HCT116 (cell line): ENCODE measurements at regions not wholly inside any gene's neighbourhood (a gene's known extent, or its start where the extent isn't known, plus 50 kb on each side); places are given as distances from the start of the nearest gene placed in this dataset.

Experiments
- ATAC-seq: fragments of 200-7000 bp; cut with Tn5 transposase; 2 replicates; pipeline ENCODE4 v1.9.1; 2020; ENCODE audit warnings: mild to moderate bottlenecking, moderate library complexity
- BruUV-seq: library from RNA; stranded (reverse); fragments of 400-500 nt; replicated peaks from 2 replicates; lab custom pipeline; 2021; lab: Mats Ljungman, UMichigan
- CTCF ChIA-PET: fragments of 300-600 bp; sonication (Branson Sonifier 250); formaldehyde crosslinking; loops from one replicate; lab custom pipeline; 2021; ENCODE audit warnings: antibody characterized with exemption; lab: Charles Lee
- POLR2A ChIA-PET: fragments of 300-600, 350-600 bp; sonication (Branson Sonifier 250); formaldehyde crosslinking; loops from one replicate; lab custom pipeline; 2021; ENCODE audit warnings: antibody characterized with exemption; lab: Charles Lee
- RAD21 ChIA-PET, 2 experiments: fragments of 300-600 bp; sonication (Branson Sonifier 250); formaldehyde crosslinking; loops; one replicate each; lab custom pipeline; 2023; ENCODE audit warnings: low total read pairs in 2 of 2; ENCODE audit not compliant: uncharacterized antibody in 2 of 2, unreplicated experiment in 2 of 2, low non-redundant PET in 1 of 2; lab: Charles Lee
- DNase-seq: peaks from one replicate; pipeline ENCODE4 v3.0.0-alpha.2; 2010; ENCODE audit warnings: low read depth, low spot score
- H2AFZ ChIP-seq: fragments of 200-600 bp; shearing (Covaris generic), sonication (generic); 2 replicates; pipeline ENCODE4 v1.6.1; 2017; ENCODE audit warnings: low read depth, mixed run types, mixed read lengths, antibody characterized with exemption, low read length; ENCODE audit not compliant: poor library complexity, severe bottlenecking
- H3K27ac ChIP-seq: 2 replicates; pipeline ENCODE4 v1.5.1; 2012; ENCODE audit warnings: low read depth, low read length
- H3K27me3 ChIP-seq: fragments of 200-600 bp; sonication (generic); 2 replicates; pipeline ENCODE4 v1.6.1; 2016; ENCODE audit warnings: mixed run types, low read length, mixed read lengths; ENCODE audit not compliant: insufficient read depth
- H3K36me3 ChIP-seq, 2 experiments: fragments of 200-500 bp in 1 of 2; fragments of 200-600 bp in 1 of 2; sonication (Bioruptor generic) in 1 of 2; sonication (generic) in 1 of 2; 2 replicates each; pipeline versions ENCODE4 v1.5.1 to v1.6.1; 2014 to 2016; ENCODE audit warnings: low read length in 2 of 2, inconsistent platforms in 1 of 2, mixed read lengths in 1 of 2, mixed run types in 1 of 2; ENCODE audit not compliant: insufficient read depth in 2 of 2, control insufficient read depth in 1 of 2
- H3K4me1 ChIP-seq, 2 experiments: fragments of 200-600 bp in 1 of 2; sonication (generic) in 1 of 2; 2 replicates each; pipeline versions ENCODE4 v1.5.1 to v1.6.1; 2012 to 2017; ENCODE audit warnings: low read length in 2 of 2, inconsistent platforms in 1 of 2, mild to moderate bottlenecking in 1 of 2, mixed read lengths in 1 of 2, mixed run types in 1 of 2, moderate library complexity in 1 of 2; ENCODE audit not compliant: insufficient read depth in 2 of 2, control insufficient read depth in 1 of 2
- H3K4me2 ChIP-seq: fragments of 200-600 bp; sonication (generic); 2 replicates; pipeline ENCODE4 v1.6.1; 2017; ENCODE audit warnings: mixed run types, low read length, mixed read lengths
- H3K4me3 ChIP-seq, 2 experiments: fragments of 200-600 bp in 1 of 2; sonication (generic) in 1 of 2; replicated peaks in 1 of 2; 2 replicates each; pipeline ENCODE4 v1.5.1; 2011 to 2016; ENCODE audit warnings: low read length in 2 of 2, control low read depth in 1 of 2, low read depth in 1 of 2, mild to moderate bottlenecking in 1 of 2, mixed read lengths in 1 of 2, mixed run types in 1 of 2
- H3K79me2 ChIP-seq: fragments of 200-600 bp; sonication (generic); 2 replicates; pipeline ENCODE4 v1.6.1; 2017; ENCODE audit warnings: mild to moderate bottlenecking, mixed run types, low read length, moderate library complexity, mixed read lengths; ENCODE audit not compliant: insufficient read depth
- H3K9ac ChIP-seq: fragments of 200-600 bp; sonication (generic); 2 replicates; pipeline ENCODE4 v1.6.1; 2016; ENCODE audit warnings: low read length, mixed read lengths
- H3K9me2 ChIP-seq: fragments of 200-600 bp; sonication (generic), shearing (Covaris generic); 2 replicates; pipeline ENCODE4 v1.6.1; 2017; ENCODE audit warnings: mixed run types, mild to moderate bottlenecking, moderate library complexity; ENCODE audit not compliant: insufficient read depth
- H3K9me3 ChIP-seq, 2 experiments: fragments of 200-500 bp in 1 of 2; fragments of 200-600 bp in 1 of 2; sonication (Bioruptor generic) in 1 of 2; sonication (generic) in 1 of 2; 2 replicates each; pipeline ENCODE4 v1.6.1; 2014 to 2017; ENCODE audit warnings: low read length in 2 of 2, mixed read lengths in 2 of 2, inconsistent platforms in 1 of 2, low read depth in 1 of 2, mild to moderate bottlenecking in 1 of 2, mixed run types in 1 of 2, moderate library complexity in 1 of 2; ENCODE audit not compliant: control insufficient read depth in 1 of 2, insufficient read depth in 1 of 2
- H4K20me1 ChIP-seq: fragments of 200-600 bp; sonication (generic), shearing (Covaris generic); 2 replicates; pipeline ENCODE4 v1.6.1; 2017; ENCODE audit warnings: mixed run types, mild to moderate bottlenecking, moderate library complexity; ENCODE audit not compliant: insufficient read depth
- CBX3 ChIP-seq: IDR thresholded peaks from 2 replicates; pipeline ENCODE4 v1.6.1; 2012; ENCODE audit warnings: low read depth
- FOSL1 ChIP-seq: IDR thresholded peaks from 2 replicates; pipeline ENCODE4 v1.6.1; 2012; ENCODE audit warnings: low read depth
- POLR2A ChIP-seq: IDR thresholded peaks from 2 replicates; pipeline ENCODE4 v1.7.0; 2011; ENCODE audit warnings: borderline replicate concordance; ENCODE audit not compliant: insufficient read depth, insufficient read length; ENCODE audit errors: extremely low read depth
- RAD21 ChIP-seq: IDR thresholded peaks from 2 replicates; pipeline ENCODE4 v1.6.1; 2012; ENCODE audit warnings: low read depth, mild to moderate bottlenecking
- SRF ChIP-seq: IDR thresholded peaks from 2 replicates; pipeline ENCODE4 v1.6.1; 2012; ENCODE audit warnings: low read depth
- intact Hi-C: fragments of 100-400 bp; cut with micrococcal nuclease; formaldehyde crosslinking; loops from 2 replicates; pipeline ENCODE4 v1.10.0; 2022

- intact Hi-C loops, result no loop called here
- Histone ChIP-seq H4K20me1 (no peaks in the 10 kb centered on the region), H3K4me2 (no peak overlapping the region), H2AFZ (no peak overlapping the region), H3K79me2 (no peaks in the 10 kb centered on the region), H3K27me3 (no peaks in the 10 kb centered on the region), H3K27ac (no peak overlapping the region), H3K4me3 (no peak overlapping the region), H3K9me2 (no peaks in the 10 kb centered on the region), H3K4me1 (no peaks in the 10 kb centered on the region), H3K9ac (no peak overlapping the region), H3K36me3 (no peaks in the 10 kb centered on the region), H3K9me3 (no peaks in the 10 kb centered on the region)
- TF ChIP-seq POLR2A, result no peak
- TF ChIP-seq FOSL1, result no peak
- TF ChIP-seq SRF, result no peak
- ChIA-PET RAD21 (no interaction called here), POLR2A (no interaction called here), CTCF (no interaction called here)
- ATAC-seq (no peak), DNase-seq (no peak)
- no TSS peak for BruUV-seq
These were observed 422.5 kb downstream of the HTR7 start for GRCh38 chr10:90435296-90435695.

GRCh38 chr10:90437452-90437851 lies 420.4 kb downstream of the HTR7 start:
- no peaks in the 10 kb centered on the region for H3K36me3 ChIP-seq
- no peak overlapping the region for H3K4me2 ChIP-seq
- H2AFZ ChIP-seq, result peak overlapping the region; percentile 23
- intact Hi-C loops, result no loop called here
- DNase-seq (no peak), ATAC-seq (no peak)
- POLR2A ChIA-PET, result no interaction called here
- H4K20me1 ChIP-seq, result no peaks in the 10 kb centered on the region
- no peaks in the 10 kb centered on the region for H3K27me3 ChIP-seq
- no peak overlapping the region for H3K4me3 ChIP-seq
- TF ChIP-seq RAD21, result peak; percentile 11; the same call in 1 of the 2 replicates
- TF ChIP-seq CBX3, result no peak
- RAD21 ChIA-PET, result no interaction called here
- H3K9me2 ChIP-seq, result no peaks in the 10 kb centered on the region
- CTCF ChIA-PET, result no interaction called here
- no peaks in the 10 kb centered on the region for H3K79me2 ChIP-seq
- BruUV-seq, result no TSS peak
- no peaks in the 10 kb centered on the region for H3K4me1 ChIP-seq
- H3K9ac ChIP-seq, result no peak overlapping the region
- H3K9me3 ChIP-seq, result 0 out of 4 replicates have a peak, but pooled peaks cover 0 to 4% of the 10 kb centered on the region in 2 experiments
- H3K27ac ChIP-seq, result no peak overlapping the region
